ENCODE measurements at regions not wholly inside any gene's neighbourhood (a gene's known extent, or its start where the extent isn't known, plus 50 kb on each side); places are given as distances from the start of the nearest gene placed in this dataset.

DNA sequence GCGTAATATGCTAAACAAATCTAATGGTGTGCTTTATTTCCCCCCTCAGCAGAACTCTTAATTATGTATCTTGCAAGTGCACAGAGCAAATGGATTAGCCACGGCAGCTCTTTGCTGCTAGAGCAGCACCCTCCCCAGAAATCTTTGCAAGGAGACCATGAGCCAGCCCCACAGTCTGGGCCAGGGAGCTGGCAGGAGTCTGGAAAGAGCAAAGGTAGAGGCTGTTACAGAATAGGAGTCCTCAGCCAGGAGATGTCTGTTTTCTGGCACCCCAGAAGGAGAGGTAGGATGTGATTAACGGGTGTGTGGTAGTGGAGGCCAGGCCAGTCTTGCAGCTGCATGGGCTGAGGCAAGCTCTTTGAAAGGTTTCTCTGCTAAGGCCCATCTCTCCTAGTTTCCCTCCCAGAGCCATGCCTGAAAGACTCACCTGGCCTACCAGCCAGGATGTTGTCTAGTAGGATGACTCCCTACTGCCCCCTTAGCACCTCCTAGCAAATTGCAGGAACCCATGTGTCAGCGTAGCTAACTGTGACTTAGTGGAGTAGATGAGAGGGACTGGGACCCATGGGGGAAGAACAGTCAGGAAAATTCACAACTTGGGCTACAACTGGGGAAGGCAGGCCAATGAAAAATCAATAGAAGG, 557.2 kb downstream of the BUD13 start:
- DNase-seq (ENCODE audit: low read depth), result no peak

- no peak for DNase-seq (ENCODE audit: low read depth)
These were observed 561.6 kb downstream of the BUD13 start for GRCh38 chr11:116211147-116211546.

DNA sequence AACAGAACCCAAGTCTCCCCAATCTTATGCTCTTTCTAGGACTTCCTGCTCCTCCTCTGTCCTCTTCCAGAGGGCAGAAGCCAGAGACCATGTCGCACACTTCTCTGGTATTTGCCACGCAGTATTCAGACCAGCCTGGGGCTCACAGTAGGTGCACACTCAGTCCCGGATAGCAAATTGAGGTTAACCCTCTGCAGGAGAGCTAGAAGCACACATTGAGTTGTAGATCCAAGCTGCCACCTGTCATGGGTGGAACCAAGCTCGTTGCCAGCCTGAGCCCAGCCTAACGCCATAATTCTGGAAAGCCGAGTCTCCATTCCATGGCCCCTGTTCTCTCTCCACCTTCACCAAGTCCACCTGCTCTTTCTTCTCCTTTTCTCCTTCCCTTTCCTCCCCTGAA, 562.1 kb downstream of the BUD13 start:
- no peak for DNase-seq (ENCODE audit: low read depth)

DNA sequence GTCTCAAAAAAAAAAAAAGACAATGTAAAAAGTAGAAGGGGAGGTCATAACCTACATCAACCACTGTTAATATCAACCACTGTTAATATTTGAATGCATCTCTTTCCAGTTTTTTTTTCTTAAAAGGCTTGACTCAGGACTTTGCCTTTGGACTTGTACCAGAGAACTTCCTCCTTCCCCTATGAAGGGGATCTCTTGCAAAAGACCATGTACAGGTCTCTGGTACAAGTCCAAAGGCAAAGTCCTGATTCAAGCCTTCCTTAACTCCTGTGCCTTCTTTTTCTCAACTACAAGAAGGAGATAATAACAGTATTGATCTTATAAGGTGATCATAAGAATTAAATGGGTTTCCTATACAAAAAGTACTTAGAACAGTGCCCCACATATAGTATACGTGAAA, 563.5 kb downstream of the BUD13 start:
- no peak for DNase-seq (ENCODE audit: low read depth)

- DNase-seq (ENCODE audit: low read depth), result no peak
These were observed 565.2 kb downstream of the BUD13 start for GRCh38 chr11:116207421-116208141.

GRCh38 chr11:116207019-116207418, 565.8 kb downstream of the BUD13 start:
- DNase-seq (ENCODE audit: low read depth), result no peak

GRCh38 chr11:116202922-116203321, 569.9 kb downstream of the BUD13 start:
- DNase-seq (ENCODE audit: low read depth), result no peak

- no peak for DNase-seq (ENCODE audit: low read depth)
These were observed 572.2 kb downstream of the BUD13 start for GRCh38 chr11:116200564-116200963.

GRCh38 chr11:116199182-116199581, 573.6 kb downstream of the BUD13 start:
- no peak for DNase-seq (ENCODE audit: low read depth)

DNA sequence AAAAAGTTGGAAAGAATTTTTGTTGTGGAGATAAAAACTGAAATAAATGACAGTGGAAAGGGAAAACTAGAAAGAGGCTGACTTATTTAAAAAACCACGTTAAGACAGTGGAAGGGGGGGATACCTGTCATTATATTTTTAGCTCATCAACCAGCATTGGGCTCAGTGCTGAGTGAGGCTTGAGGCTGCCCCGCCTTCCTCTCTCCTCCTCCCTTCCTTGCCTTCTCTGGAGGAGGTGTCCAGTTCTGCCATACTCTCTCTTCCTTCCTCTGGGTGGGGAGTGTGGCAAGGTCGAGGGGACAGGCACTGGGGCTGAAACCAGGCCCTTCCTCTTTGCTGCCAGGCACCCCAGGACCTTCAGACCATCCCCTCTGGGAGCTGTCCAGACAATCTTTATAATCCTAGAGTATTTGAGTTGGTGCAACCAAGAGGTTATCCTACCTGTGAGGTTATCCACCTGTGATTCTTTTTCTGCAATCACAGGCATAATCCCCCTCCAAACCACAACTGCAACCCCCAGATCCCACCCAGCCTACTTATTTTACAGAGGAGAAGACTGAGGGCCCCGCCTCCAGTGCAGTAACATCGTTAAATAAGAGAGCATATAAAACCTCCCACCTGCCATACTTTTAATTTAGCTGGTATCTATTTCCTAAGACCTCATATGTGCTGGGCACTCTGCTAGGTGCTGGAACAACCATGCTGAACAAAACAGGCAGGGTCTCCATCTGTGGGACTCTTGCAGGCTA, 578.5 kb downstream of the BUD13 start:
- DNase-seq (ENCODE audit: low read depth), result no peak

GRCh38 chr11:116193321-116194131, 579.3 kb downstream of the BUD13 start:
- no peak for DNase-seq (ENCODE audit: low read depth)

GRCh38 chr11:116192509-116193210, 580.1 kb downstream of the BUD13 start:
- no peak for DNase-seq (ENCODE audit: low read depth)

DNA sequence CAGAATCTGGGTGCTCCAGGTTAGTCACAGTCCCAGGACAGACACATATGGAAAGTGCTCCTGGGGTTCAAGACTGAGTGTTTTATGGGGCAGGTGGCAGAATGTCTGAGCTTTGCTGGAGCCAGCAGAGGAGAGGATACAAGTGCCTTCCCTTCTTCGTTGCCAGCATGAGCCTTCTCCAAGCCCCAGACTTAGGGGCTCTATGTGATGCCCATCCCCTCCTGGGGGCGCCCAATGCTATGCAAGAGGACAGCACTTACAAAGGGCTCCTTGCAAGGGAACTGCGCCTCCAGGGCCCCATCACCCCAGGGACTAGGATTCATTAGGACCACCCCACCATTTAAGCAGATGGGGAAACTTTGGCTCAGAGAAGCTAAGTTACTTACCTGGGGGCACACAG, 581.9 kb downstream of the BUD13 start:
- DNase-seq (ENCODE audit: low read depth), result no peak

- no peak for DNase-seq (ENCODE audit: low read depth)
These were observed 583.2 kb downstream of the BUD13 start for GRCh38 chr11:116189408-116190170.

DNA sequence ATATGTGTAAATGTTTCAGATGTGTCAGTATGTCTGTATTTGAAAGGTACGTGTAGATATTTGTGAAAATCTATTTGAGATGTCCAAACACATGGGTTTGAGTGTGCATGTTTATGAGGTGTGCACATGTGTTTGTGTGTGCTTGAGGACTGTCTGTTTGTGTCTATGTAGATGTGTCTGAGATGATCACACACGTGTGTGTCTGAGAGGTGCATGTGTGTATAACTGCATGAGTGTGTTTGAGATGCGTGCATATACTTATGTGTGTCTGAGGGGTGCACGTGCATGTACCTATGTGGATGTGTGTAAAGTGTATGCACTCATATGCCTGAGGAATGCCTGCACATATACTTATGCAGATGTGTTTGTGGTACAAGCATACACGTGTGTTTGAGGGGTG, 584.4 kb downstream of the BUD13 start:
- no peak for DNase-seq (ENCODE audit: low read depth)

- DNase-seq (ENCODE audit: low read depth), result no peak
These were observed 585.8 kb downstream of the BUD13 start for GRCh38 chr11:116187026-116187425.

- no peak for DNase-seq (ENCODE audit: low read depth)
These were observed 587.2 kb downstream of the BUD13 start for GRCh38 chr11:116185551-116185950.

- DNase-seq (ENCODE audit: low read depth), result no peak
These were observed 588.0 kb downstream of the BUD13 start for GRCh38 chr11:116184763-116185162.

- no peak for DNase-seq (ENCODE audit: low read depth)
These were observed 590.3 kb downstream of the BUD13 start for GRCh38 chr11:116182356-116182966.

DNA sequence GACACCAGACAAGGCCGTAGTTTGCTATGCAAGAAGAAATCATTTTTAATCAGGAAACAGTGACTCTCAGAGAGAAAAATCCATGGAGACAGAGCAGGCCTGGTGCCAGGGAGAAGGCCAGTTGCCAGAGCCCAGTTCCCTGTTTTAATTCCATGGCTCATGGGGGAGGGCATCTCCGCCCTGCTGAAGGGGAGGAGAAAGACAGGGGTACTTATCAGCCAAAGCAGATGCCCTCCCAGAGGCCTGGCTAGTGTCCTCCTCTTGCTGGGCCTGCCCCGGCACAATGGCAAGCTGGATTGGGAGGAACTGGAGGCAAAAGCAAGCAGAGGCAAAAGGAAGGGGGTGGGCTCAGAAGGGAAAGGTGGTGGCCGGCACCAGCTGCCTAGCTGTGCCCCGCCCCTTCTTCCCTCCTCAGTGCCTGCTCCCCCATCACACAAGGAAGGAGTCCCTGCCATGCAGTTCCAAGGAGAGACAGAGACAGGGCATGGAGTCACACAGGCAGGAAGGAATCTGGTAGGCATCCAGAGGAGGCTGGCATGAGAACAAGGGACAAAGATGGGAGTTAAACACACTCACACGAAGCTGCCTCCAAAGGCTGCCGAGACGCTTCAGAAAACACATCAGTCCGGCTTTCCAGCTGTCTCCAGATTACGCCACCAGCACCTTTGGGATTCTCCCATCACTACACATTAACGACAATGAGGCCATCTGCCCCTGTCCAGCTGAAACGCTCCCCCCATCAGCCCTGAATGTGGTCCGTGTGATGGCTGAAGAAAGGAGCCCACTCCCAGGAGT, 591.8 kb downstream of the BUD13 start:
- no peak for DNase-seq (ENCODE audit: low read depth)

All from T-helper 22 cell (primary cell).